NOMO-1 (cell line): ENCODE measurements at regions not wholly inside any gene's neighbourhood (a gene's known extent, or its start where the extent isn't known, plus 50 kb on each side); places are given as distances from the start of the nearest gene placed in this dataset.
"Not testable (repeated sequence)": the region's sequence is repeated elsewhere in the genome, so short reads cannot be mapped to it uniquely, and the experiment has no call there.

Experiments used
- DNase-seq, 2 experiments: peaks; one replicate each; lab custom pipeline; 2025; ENCODE audit not compliant: unreplicated experiment in 2 of 2; lab: John Stamatoyannopoulos, UW

DNA sequence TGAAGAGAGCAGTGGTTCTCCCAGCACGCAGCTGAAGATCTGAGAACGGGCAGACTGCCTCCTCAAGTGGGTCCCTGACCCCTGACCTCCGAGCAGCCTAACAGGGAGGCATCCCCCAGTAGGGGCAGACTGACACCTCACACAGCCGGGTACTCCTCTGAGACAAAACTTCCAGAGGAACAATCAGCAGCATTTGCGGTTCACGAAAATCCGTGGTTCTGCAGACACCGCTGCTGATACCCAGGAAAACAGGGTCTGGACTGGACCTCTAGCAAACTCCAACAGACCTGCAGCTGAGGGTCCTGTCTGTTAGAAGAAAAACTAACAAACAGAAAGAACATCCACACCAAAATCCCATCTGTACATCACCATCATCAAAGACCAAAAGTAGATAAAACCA is 68.4 kb upstream of the CCT8L2 start:
- DNase-seq = not testable (repeated sequence)

DNA sequence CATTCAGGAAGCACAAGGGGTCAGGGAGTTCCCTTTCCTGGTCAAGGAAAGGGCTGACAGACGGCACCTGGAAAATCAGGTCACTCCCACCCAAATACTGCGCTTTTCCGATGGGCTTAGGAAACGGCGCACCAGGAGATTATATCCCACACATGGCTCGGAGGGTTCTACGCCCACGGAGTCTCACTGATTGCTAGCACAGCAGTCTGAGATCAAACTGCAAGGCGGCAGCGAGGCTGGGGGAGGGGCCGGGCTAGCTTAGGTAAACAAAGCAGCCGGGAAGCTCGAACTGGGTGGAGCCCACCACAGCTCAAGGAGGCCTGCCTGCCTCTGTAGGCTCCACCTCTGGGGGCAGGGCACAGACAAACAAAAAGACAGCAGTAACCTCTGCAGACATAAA is 68.0 kb upstream of the CCT8L2 start:
- DNase-seq = not testable (repeated sequence)

DNA sequence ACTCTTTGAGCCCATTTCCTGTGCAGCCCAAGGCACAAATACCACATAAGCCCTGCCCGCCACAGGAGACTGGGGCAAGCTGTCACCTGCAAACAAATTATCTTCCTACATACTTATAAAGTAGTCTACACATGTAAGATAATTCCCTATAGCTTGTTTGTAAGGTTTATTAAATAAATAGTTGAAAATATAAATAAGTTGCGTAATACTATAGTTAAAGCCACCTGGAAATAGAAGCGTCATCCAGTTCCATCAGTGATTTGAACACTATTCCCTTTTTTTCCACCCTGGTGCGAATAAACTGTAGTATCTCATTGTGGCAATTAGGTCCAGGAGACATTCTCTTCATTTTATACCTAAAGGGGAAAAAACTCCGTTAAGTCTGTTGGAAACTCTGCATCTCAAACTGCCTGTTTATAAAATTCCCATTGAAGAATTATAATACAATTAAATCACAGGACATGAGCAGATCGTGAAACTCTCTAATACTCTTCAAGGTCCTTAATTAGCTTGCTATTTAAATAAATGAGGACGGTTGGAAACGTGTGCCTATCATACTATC is 66.7 kb upstream of the CCT8L2 start:
- DNase-seq = not testable (repeated sequence)

DNA sequence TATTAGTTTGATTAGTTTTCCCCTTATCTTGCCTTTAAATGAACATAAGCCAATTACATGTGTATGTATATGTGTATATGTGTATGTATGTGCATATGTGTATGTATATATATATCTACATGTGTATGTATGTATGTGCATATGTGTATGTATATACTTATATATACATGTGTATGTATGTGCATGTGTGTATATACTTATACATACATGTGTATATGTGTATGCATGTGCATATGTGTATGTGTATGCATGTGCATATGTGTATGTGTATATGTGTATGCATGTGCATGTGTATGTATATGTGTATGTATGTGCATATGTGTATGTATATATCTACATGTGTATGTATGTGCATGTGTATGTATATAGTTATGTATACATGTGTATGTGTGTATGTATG is 65.5 kb upstream of the CCT8L2 start:
- no peak for DNase-seq

DNA sequence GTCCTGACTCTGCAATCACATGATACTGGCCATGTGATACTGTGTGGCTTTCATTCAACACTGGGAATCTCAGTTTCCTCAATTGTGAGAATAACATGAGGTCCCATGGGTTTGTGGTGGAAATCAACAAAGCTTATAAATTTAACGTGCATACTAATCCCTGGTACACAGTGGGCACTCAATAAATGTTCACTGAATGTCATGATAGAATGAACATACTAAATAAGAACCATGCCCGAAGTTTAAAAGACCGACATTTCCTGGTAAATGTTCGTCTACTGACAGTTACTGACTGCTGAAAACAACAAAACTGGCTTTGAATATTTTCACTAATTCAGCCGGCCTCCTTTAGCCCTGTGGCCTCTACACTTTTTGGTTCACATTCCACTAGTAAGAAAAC is 62.3 kb upstream of the CCT8L2 start:
- DNase-seq = no peak

DNA sequence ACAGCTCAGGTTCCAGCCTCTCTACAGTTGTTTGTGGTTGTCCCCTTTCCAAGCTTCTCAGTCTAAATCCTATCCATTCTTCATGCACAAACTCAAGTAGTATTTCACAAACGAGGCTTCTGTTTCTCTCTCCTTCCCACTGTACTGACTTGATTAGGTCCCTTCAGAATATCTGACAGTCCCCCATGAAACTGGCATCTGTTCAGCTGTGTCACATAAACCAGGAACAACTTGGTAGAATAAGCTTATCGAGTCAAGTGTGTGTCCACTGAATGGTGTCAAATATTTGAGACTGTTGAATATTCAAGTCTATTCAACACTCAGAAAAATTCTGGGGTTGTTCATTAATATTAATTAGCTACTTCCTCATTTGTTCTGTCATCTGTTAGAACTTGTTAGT is 61.7 kb upstream of the CCT8L2 start:
- DNase-seq = not testable (repeated sequence)

DNA sequence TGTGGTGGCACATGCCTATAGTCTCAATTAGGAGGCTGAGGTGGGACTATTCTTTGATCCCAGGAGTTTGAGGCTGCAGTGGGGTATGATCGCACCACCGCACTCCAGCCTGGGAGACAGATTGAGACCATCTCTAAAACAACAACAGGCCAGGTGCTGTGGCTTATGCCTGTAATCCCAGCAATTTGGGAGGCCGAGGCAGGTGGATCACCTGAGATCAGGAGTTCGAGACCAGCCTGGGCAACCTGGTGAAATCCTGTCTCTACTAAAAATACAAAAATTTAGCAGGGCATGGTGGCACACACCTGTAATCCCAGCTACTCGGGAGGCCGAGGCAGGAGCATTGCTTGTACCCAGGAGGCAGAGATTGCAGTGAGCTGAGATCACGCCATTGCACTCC is 60.6 kb upstream of the CCT8L2 start:
- not testable (repeated sequence) for DNase-seq

DNA sequence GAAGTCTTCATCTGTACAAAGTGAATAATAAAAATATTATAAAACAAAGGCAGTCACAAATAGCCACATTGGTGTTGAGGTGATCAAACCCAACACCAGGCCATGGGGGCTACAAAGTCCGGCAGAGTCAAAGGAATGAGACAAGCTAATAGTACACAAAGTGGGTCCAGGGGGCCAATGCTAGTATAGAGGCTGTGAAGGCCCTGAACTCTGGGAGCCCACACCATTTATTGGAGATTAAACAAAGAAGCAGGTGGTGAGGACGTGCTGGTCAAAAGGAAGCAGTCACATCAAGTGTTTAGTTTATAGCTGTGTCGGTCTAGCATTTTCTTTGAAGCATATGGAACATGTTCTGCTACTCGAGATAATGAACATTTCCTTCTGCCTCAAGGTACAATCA is 58.6 kb upstream of the CCT8L2 start:
- no peak for DNase-seq
